ENCODE measurements at regions not wholly inside any gene's neighbourhood (a gene's known extent, or its start where the extent isn't known, plus 50 kb on each side); places are given as distances from the start of the nearest gene placed in this dataset.

DNA sequence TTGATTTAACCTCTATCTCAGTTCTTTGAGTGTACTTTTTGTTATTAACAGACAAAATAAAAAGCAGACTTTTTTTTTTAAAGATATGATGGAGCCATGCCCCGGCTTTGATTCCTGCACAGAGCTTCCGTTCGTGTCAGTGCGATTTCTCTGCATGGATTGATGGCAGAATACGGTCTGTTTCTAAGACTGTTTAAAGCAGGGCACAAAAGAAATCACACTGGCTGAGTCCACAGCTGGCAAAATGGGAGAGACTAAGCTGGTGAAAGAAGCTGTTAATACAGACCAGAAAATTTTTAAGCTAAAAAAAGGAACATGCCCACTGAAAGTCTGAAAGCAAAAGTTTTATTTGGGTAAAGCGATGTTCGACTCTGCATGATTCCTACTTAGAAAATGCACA is 501.4 kb upstream of the WWC1 start:
- H3K27me3 ChIP-seq (ENCODE audit: control insufficient read depth, insufficient read depth, low read length): no peaks in the 10 kb centered on the region
- FAIRE-seq (no peak), DNase-seq (ENCODE audit: low read depth) (no peak)
- H3K4me3 ChIP-seq (ENCODE audit: low read depth, low read length): no peak overlapping the region
- no peak for TF ChIP-seq CTCF (IDR thresholded peaks at IDR 0.05; ENCODE audit: insufficient read depth, low read length, severe bottlenecking)
- H3K36me3 ChIP-seq (ENCODE audit: control insufficient read depth, insufficient read depth, low read length): no peaks in the 10 kb centered on the region

GRCh38 chr5:167790462-167791260 is 500.8 kb upstream of the WWC1 start:
- H3K27me3 ChIP-seq (ENCODE audit: control insufficient read depth, insufficient read depth, low read length): no peaks in the 10 kb centered on the region
- no peak for TF ChIP-seq CTCF (IDR thresholded peaks at IDR 0.05; ENCODE audit: insufficient read depth, low read length, severe bottlenecking)
- no peak overlapping the region for H3K4me3 ChIP-seq (ENCODE audit: low read depth, low read length)
- H3K36me3 ChIP-seq (ENCODE audit: control insufficient read depth, insufficient read depth, low read length): no peaks in the 10 kb centered on the region
- FAIRE-seq (no peak), DNase-seq (ENCODE audit: low read depth) (no peak)

- Histone ChIP-seq H3K4me3 (ENCODE audit: low read depth, low read length) (no peak overlapping the region), H3K36me3 (ENCODE audit: control insufficient read depth, insufficient read depth, low read length) (no peaks in the 10 kb centered on the region), H3K27me3 (ENCODE audit: control insufficient read depth, insufficient read depth, low read length) (no peaks in the 10 kb centered on the region)
- TF ChIP-seq CTCF (IDR thresholded peaks at IDR 0.05; ENCODE audit: insufficient read depth, low read length, severe bottlenecking): no peak
- no peak for FAIRE-seq
- DNase-seq (ENCODE audit: low read depth): no peak
These were observed 498.9 kb upstream of the WWC1 start for GRCh38 chr5:167792514-167792913.

DNA sequence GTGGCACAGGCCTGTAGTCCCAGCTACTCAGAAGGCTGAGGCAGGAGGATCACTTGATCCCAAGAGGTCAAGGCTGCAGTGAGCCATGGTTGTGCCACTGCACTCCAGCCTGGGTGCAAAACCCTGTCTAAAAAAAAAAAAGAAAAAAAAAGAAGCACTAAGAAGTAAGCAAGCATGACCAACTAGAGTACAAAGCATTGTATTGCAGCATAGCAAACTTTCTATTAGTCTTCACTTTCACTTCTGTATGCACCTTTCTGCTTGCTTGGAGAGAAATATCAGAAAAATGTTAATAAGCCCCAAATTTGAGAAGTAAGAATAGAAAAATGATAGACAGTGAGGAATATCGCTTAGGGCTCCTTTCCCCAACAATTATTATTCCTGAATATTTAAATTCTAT is 497.7 kb upstream of the WWC1 start:
- Histone ChIP-seq H3K27me3 (ENCODE audit: control insufficient read depth, insufficient read depth, low read length) (no peaks in the 10 kb centered on the region), H3K4me3 (ENCODE audit: low read depth, low read length) (no peak overlapping the region), H3K36me3 (ENCODE audit: control insufficient read depth, insufficient read depth, low read length) (no peaks in the 10 kb centered on the region)
- DNase-seq (ENCODE audit: low read depth): no peak
- no peak for TF ChIP-seq CTCF (IDR thresholded peaks at IDR 0.05; ENCODE audit: insufficient read depth, low read length, severe bottlenecking)
- no peak for FAIRE-seq

- no peaks in the 10 kb centered on the region for H3K36me3 ChIP-seq (ENCODE audit: control insufficient read depth, insufficient read depth, low read length)
- DNase-seq (ENCODE audit: low read depth) (no peak), FAIRE-seq (peak; percentile 7)
- TF ChIP-seq CTCF (IDR thresholded peaks at IDR 0.05; ENCODE audit: insufficient read depth, low read length, severe bottlenecking): no peak
- H3K27me3 ChIP-seq (ENCODE audit: control insufficient read depth, insufficient read depth, low read length): no peaks in the 10 kb centered on the region
- H3K4me3 ChIP-seq (ENCODE audit: low read depth, low read length): no peak overlapping the region
These were observed 497.3 kb upstream of the WWC1 start for GRCh38 chr5:167794121-167794520.

DNA sequence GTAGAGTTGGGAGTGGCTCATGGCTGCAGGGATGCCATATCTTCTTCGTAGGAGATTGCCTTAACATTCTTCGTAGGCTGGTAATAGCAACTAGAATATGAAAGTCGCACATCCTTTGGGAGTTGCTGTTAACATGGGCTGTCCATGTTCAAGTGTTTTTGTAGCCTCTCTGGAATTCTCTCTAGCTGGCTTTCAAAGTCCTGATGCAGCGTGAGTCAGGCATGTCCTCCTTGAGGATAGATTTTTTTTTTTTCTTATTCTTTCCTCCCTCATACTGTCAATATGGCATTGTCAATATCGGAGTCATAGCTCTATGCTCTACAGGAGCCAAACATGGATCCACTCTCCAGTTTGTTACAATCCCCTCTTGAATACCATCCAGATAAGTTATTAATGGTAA is 494.8 kb upstream of the WWC1 start:
- Histone ChIP-seq H3K4me3 (ENCODE audit: low read depth, low read length) (no peak overlapping the region), H3K36me3 (ENCODE audit: control insufficient read depth, insufficient read depth, low read length) (no peaks in the 10 kb centered on the region), H3K27me3 (ENCODE audit: control insufficient read depth, insufficient read depth, low read length) (no peaks in the 10 kb centered on the region)
- no peak for TF ChIP-seq CTCF (IDR thresholded peaks at IDR 0.05; ENCODE audit: insufficient read depth, low read length, severe bottlenecking)
- FAIRE-seq (no peak), DNase-seq (ENCODE audit: low read depth) (no peak)

Measured in bronchial epithelial cell (primary cell).